GM18861 (cell line): ENCODE measurements at regions not wholly inside any gene's neighbourhood (a gene's known extent, or its start where the extent isn't known, plus 50 kb on each side); places are given as distances from the start of the nearest gene placed in this dataset.

Source experiments
- ATAC-seq: cut with Tn5 transposase; IDR thresholded peaks from one replicate; pipeline ENCODE4 v1.9.1; 2021; ENCODE audit not compliant: unreplicated experiment

DNA sequence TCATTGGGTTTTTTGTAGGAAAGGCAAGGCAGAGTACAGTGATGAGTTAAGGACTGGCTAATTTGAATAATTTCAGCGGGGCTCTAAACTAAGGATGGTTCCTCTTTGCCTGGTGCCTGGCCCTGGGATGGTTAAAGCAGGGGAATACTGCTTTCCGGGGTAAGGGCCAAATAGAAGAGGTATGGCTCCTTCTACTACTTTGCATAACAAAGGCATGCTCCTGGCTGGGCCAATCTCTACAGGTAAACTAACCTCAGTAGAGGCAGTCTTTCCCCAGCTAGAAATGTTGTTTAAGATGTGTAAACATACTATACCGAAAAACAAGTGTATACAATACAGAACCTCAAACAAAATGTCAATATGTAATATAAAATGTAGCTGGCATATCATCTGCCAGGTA, 1239.0 kb downstream of the SLC16A7 start:
- ATAC-seq: no peak

DNA sequence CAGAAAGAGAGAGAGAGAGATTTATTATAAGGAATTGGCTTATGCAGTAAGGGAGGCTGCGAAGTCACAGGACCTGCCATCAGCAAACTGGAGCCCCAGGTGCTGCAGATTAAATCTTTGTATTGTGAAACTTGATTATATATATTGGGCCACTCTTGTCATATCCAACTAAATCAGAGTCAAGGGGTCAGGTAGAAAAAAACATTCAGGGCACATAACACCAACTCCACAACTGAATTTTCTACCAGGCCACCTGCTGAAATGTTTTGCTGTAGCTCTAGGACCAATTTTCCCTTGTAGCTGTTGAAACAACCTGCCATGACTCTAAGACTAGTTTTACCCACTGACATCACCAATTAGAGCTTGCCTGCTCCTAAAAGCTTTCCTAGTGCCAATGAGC, 1240.8 kb downstream of the SLC16A7 start:
- no peak for ATAC-seq

DNA sequence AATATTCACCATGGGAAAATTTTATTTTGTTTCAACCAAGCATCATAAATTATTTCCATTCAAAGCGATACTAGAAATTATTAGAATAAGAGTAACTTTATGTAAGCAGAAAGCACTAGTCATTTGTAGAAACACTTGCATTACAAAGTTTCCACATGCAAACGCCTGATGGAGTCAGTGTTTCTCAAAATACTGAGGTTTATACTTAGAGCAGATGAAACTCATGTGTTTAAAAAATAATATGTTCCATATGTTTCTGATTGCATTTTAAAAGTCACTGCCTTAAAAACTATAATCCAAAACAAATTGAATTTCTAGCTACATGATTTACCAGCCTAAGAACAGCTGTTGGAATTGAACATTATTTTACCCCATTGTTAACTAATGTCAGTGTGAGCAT, 1246.4 kb downstream of the SLC16A7 start:
- no peak for ATAC-seq

DNA sequence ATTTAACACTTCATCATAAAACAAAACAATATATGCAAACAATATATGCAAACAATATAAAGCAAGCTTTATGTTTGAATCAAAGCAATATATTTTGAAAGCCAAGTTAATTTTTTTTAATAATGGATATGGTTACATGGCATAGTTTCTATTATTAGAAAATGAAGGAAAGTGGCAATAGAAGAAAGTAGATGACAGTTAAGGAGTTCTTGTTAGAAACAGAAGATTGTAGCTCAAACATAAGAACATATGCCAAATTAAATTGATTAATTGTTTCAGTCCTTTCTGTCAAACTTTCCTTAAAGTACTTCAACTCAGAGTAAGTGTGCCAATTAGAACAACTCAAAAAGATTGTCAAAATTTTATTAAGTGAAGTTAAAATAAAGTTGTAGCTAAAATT, 1248.3 kb downstream of the SLC16A7 start:
- ATAC-seq: no peak

DNA sequence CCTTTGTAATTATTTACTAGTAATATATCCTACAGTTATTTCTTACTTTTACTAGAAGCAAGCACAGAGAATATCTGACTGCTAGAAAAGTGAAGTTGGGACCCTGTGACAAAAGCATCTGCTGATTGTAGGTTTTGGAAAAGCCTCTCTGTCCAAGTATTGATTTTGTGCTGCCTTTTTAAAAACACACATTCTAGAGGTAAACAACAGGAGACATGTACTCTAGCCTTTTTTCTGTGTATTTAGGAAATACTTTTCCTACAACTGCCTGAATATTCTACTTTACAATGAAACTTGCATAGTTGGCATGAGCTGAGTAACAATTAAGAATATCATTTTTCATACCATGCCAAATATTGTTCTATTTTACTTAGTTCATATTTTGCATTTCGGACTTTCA, 1249.0 kb downstream of the SLC16A7 start:
- no peak for ATAC-seq

DNA sequence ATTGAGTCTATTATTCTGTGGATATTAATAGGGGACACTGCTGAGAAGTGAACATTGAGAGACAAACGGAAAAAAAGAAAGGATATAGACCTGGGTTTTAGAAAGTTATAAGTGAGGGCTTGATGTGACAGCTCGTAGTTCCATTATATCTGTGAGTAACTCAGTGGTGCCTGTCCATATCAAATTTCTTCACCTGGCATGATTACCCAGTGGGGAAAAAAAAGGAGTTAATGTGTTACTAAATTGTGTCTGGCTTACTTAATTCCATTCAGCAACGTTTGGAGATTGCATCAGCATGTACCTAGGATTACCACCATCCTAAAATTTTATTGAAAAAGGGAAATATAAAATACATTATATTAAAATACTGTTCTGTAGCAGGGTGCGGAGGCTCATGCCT, 1249.9 kb downstream of the SLC16A7 start:
- no peak for ATAC-seq

DNA sequence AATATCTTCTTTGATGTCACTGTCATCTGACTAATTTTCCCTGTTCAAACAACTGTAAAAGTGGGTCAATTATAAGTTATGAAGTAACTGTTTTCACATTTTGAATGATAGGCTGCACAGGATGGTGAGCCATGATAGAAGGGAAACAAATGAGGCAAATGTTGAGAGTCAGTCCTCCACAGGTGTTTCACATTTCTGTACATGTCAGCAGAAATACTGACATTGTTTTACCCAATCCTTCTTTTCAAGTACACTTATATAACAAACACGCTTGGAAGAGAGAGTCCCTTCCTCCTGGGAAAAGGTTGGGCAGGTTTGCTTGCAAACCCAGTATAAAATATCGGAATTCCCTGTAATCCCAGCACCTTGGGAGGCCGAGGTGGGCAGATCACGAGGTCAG, 1251.5 kb downstream of the SLC16A7 start:
- no peak for ATAC-seq

DNA sequence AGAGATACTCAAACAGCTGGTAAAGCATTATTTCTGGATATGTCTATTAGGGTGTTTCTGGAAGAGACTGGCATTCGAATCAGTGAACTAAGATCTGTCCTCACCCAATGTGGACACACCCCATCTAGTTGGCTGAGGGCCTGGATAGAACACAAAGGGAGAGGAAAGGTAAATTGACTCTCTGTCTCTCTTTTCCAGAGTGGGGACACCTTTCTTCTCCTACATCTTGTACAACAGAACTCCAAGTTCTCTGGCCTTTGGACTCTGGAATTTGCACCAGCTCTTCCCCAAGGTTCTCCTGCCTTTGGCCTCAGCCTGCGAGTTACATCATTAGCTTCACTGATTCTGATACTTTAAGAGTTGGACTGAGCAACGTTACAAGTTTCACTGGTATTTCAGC, 1253.9 kb downstream of the SLC16A7 start:
- ATAC-seq: no peak

DNA sequence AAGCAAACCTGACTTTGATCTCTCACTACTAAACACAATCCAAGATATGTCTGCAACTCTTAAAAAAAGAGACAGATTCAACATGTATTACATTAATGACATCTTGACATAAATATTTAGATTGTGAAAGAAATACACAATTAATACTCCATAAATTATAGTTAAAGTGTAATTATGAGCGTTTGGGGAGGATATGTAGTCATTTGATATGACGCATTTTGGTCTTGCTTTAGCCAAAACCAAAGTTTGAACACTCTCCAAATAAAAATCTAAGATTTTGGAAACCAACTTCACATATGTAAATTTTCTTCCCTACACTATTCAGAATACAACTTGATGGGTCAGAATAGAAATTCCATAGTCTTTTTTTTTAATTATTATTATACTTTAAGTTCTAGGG, 1257.6 kb downstream of the SLC16A7 start:
- ATAC-seq: no peak

DNA sequence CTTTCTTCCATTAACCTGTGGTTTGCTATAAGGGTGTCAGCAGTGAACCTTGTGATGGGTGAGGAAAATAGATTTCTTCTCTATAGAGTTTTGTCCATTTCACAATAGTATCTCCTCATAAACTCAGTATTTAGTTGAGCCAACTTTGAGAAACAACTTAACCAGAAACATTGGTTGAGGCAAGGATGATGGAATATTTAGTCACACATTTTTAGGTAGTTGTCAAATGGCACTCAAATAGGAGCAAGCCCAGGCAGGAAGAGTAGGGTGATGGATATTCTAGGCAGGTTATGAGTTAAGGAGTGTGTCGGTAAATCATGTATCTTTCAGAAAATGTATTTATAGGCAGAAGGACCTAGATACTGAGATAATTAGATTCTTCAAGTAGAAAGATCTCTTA, 1267.6 kb downstream of the SLC16A7 start:
- no peak for ATAC-seq

DNA sequence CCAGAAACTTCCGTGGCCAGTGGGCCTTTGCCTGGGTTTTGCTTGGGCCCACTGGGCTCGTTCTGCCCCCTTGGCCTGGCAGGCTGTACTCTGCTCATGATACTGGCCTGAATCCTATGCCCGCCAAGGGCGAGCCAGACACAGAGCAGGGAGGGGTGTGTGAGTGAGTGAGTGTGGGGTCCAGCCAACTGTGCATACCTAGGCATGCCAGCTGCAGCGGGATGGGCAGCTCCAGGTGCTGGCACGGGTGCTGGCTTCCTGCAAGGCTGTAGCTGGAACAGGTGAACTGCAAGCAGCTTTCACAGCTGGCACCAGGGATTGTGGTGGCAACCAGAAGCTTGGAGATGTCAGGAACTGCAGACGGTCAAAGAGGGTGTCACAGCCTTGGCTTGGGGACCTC, 1276.4 kb downstream of the SLC16A7 start:
- ATAC-seq: no peak

DNA sequence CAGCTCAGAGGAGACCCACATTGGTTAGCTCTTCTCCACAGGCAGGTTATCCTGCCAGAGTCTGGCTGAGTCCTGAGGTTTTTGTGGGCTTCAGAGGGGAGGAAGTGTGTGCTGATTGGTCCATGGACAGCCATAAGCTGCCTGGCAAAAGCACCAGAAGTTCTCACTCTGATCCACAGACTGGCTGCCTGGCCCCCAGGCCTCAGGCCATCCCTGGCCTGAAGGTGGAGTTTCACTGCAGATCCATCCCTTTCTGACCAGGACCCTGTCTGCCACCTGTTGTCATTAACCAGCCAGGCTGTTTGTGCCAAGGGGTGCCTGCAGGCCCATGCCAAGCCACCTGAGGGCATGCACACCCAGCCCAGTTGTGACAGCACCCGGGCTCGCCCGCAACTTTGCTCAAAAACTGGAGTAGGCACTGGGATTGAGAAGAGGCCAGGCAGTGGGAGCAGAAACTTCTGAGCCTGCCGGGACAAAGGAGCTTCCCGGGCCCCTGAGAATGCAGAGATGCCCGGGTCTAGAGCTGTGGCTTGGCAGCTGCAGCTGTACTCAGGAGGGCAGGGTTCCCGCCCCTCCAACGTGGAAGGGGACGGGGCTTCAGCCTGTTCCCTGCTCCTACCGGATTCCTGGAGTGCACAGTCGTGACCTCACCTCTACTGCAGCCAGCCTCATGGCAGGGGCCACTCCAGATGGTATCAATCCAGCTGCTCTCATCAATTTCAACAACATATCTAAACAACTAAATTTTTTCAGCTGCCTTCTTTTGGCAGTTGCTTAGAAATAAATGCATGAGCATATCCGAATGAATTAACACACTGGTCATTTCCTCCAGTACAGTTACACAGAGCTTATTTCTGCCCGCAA, 1277.3 kb downstream of the SLC16A7 start:
- ATAC-seq: no peak

DNA sequence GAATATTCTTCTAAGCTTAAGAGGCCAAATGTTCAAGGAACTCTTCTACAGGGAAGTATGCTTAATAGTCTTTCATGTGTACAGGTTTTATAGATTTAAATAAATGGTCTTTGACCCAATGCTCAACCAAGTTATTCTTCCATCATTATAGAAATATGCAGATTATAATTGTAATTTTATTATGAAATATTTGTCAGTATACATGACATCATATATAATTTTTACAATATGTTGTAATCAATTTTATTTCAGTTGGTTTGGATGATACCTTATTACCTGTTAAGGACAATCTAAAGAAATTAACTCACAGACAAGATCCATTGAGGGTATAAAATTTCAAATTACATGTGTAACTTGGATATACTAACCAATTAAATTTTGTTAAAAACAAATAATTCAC, 1278.3 kb downstream of the SLC16A7 start:
- no peak for ATAC-seq

DNA sequence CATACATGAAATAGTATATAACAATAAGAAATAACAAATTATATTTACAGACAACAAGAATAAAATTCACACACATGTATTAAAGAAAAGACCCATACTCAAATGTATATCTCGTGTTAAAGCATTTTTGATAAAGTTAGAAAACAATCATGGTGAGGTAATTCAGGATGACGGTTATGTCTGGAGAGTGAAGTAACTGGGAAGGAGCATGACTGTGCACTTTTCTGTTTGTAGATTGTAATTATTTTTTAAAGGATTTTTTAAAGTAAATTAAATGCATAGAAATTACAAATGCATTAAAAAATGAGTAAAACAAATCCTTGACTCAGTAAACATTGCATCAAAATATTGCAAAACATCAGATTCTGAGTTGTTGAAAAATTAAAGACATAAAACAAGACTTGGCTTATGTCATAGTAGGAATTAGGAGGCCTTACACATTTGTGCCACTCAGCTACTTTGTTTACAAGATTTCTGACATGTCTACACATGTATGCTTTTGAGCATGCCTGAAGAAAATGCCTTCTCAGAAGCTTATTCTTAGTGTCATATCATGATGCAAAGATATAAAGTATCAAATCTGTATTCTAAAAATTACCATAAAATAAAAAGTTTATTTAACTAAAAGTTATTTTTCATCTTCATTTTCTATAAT, 1325.1 kb downstream of the SLC16A7 start:
- ATAC-seq: no peak

DNA sequence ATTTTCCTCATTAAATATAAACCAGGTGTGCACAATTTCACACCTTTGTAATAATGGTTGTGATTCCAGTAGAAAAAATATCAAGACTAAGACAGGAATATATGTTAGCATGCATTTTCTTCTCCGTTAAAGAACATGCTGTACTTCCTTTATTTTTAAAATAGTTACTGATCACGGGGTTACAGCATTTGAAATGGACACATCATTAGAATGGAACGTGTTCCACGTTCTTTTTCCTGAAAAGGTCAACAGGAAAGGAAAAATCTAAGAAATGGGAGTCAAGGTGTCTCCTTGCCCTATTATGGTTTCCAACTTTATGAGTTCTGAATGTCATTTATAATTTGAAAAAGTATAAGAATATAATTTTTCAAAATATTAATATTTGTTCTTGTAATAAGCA, 1325.7 kb downstream of the SLC16A7 start:
- ATAC-seq: no peak

DNA sequence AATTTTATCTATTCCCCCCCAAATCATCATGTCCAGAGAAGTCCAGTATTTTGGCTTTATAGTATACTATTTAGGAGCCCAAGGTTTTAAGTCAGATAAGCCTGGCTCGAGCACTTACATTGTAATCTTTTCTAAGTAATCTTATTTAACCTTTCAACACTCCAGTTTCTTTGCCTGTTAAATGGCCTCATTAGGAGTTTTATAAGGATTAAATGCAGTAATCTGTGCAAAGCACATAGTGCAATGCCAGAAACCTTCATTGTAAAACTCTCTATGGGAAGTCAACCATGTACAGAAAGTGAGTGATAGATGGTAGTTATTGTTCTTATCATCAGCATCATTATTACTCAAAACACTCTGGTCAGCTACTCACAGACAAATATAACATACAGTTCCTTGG, 1330.4 kb downstream of the SLC16A7 start:
- no peak for ATAC-seq

DNA sequence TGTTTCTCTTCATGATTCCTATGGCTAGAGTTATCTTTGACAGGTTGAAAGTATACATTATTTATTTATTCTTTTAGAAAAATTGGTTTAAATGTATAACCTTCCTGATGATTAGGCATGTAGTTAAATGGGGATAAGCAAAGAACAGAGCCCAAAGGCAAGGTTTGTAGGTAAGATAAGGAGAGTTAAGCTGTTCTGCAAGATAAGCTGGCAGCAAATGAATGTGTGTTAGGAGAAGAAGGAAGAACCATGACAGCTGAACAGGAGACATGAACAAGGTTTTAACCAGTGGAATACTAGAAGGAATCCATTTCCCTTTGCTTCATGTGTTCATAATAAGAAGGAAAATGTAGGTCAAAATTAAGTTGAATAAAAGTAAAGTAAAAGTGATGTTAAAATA, 1330.1 kb upstream of the USP15 start:
- ATAC-seq: no peak

DNA sequence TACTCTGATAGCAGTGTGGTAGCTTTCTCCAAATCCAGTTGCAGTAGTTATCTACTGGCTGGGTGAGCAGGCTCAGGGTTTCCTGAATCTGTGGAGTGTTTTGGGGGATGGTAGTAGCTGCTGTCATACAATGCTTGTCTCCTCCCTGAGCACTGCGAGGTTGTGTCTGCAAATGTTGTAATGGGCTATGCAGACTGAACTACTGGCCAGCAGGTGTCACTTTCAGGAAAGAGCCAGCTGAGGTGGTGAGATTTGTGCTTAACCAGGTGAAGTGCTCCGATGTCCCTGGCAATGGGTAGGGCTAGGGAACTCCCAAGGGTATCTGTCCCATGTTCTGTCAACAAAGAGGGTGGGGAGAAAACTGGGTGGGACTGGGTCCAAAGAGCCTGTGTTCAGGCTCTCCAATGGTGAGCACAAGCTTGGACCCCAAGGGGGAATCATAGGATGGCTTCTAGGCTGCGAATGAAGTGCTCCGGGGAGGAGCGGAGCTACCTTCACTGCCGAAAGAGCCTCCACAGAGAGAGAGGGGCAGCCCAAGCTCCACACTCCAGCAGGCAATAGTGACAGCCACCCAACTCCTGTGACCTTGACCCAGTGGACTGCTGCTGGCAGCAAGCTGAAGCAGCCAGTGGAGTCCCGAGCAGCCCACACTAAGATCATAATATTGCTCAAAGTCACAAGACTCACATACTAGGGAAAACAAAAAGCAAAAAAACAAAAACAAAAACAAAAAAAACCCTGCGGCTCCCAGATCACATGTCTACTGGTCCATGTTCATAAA, 1324.0 kb upstream of the USP15 start:
- ATAC-seq: no peak

DNA sequence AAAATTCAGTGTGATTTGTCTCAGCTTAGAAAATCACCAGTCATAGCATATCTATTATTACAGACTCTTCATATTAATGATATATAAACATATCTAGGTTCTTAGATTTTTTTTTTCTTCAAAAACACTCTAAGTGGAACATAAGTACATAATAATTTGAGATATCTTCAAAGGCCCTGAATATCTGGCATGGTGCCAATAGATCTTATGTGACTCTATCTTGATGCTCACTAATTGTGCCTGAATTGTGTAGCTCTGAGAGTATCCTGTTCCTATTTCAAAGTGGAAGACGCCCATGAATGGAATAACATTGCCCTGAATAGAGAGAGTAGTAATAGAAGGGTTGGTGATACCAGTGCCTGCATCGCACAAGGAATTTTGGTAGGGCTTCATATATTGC, 1312.7 kb upstream of the USP15 start:
- ATAC-seq: no peak

DNA sequence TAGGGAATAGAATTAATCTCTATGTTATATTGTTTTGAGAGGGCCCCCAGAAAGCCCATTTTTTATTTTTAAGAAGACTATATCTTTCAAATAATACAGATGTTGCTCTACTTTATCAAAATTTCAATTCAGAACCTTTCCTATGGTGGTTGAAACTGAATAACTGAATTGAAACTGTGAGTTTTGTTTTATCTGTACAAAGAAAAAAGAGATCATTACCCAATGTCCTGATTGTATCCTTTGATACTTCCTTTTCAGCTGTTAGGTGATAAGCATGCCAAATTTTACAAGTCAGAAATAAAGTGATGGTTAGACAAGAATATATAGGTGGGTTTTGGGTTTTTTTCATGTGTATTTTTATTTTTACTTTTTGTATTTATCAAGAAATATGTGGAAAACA, 1293.1 kb upstream of the USP15 start:
- ATAC-seq: no peak

DNA sequence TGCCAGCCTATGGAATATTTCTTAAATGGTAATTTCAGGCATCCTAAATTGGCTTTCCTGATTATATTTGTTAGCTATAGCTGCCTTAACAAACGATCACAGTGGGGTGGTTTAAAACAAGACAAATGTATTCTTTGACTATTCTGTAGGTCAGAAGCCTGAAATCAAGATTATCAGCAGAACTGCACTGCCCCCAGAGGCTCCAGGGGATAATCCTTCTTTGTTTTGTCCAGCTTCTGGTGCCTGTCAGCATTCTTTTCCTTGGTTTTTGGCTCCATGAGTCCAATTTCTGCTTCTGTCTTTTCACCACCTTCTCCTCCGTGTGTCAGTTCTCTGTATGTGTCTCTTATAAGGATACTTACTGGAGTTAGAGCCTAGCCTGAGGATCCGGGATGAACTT, 1282.2 kb upstream of the USP15 start:
- no peak for ATAC-seq

DNA sequence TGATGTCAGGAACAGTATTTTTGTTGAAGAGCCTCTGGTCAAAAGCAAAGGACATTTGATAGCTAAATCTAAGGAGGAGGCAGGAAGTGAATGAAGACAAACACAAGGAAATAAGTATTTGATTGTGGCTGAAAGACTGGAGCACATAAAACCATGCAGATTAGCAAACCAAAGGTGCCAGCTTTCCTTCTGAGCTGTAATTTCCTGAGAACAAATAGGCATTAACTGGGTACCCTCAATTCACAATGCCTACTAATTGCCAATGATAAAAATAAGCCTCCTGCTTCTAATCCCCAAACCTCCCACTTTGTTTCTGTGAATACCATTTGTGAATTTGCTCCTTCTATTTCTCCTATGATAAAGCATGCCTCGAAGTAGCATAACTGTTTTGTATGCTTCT, 1279.6 kb upstream of the USP15 start:
- ATAC-seq: no peak
